ENCODE measurements at regions not wholly inside any gene's neighbourhood (a gene's known extent, or its start where the extent isn't known, plus 50 kb on each side); places are given as distances from the start of the nearest gene placed in this dataset.

- no peak overlapping the region for H2AFZ ChIP-seq (ENCODE audit: low read length)
- H3K9me3 ChIP-seq (ENCODE audit: insufficient read depth, low read depth, low read length) = no peaks in the 10 kb centered on the region
- H3K4me1 ChIP-seq (ENCODE audit: insufficient read depth, low read length, poor library complexity, severe bottlenecking) = no peaks in the 10 kb centered on the region
- no peak for TF ChIP-seq CTCF (conservative IDR thresholded peaks at IDR 0.05; ENCODE audit: low read length)
- no peak overlapping the region for H3K4me2 ChIP-seq (ENCODE audit: low read depth, low read length, poor library complexity, severe bottlenecking)
- no peaks in the 10 kb centered on the region for H3F3A ChIP-seq (ENCODE audit: low read depth)
- H3K9ac ChIP-seq (ENCODE audit: low read depth, low read length, poor library complexity, severe bottlenecking) = no peak overlapping the region
- no peaks in the 10 kb centered on the region for H4K20me1 ChIP-seq (ENCODE audit: insufficient read depth, low read length, poor library complexity, severe bottlenecking)
- no peaks in the 10 kb centered on the region for H3K9me2 ChIP-seq (replicated peaks; ENCODE audit: low read depth, low read length)
- H3K79me2 ChIP-seq (ENCODE audit: insufficient read depth, low read length) = no peaks in the 10 kb centered on the region
- H3K36me3 ChIP-seq (ENCODE audit: insufficient read depth, low read length) = no peaks in the 10 kb centered on the region
- no peak overlapping the region for H3K4me3 ChIP-seq (ENCODE audit: low read length, poor library complexity, severe bottlenecking)
- no peaks in the 10 kb centered on the region for H3K27me3 ChIP-seq (ENCODE audit: insufficient read depth, low read length, poor library complexity, severe bottlenecking)
Observed at GRCh38 chr2:57943315-57943714, 103.3 kb upstream of the VRK2 start.

GRCh38 chr2:57947398-57947797, 99.2 kb upstream of the VRK2 start:
- Histone ChIP-seq H4K20me1 (ENCODE audit: insufficient read depth, low read length, poor library complexity, severe bottlenecking) (no peaks in the 10 kb centered on the region), H3F3A (ENCODE audit: low read depth) (no peaks in the 10 kb centered on the region), H3K4me2 (ENCODE audit: low read depth, low read length, poor library complexity, severe bottlenecking) (no peak overlapping the region), H3K4me3 (ENCODE audit: low read length, poor library complexity, severe bottlenecking) (no peak overlapping the region), H3K9ac (ENCODE audit: low read depth, low read length, poor library complexity, severe bottlenecking) (no peak overlapping the region), H3K4me1 (ENCODE audit: insufficient read depth, low read length, poor library complexity, severe bottlenecking) (no peaks in the 10 kb centered on the region), H2AFZ (ENCODE audit: low read length) (no peak overlapping the region), H3K79me2 (ENCODE audit: insufficient read depth, low read length) (no peaks in the 10 kb centered on the region), H3K27me3 (ENCODE audit: insufficient read depth, low read length, poor library complexity, severe bottlenecking) (no peaks in the 10 kb centered on the region), H3K9me3 (ENCODE audit: insufficient read depth, low read depth, low read length) (no peaks in the 10 kb centered on the region), H3K36me3 (ENCODE audit: insufficient read depth, low read length) (no peaks in the 10 kb centered on the region), H3K9me2 (replicated peaks; ENCODE audit: low read depth, low read length) (no peaks in the 10 kb centered on the region)
- no peak for TF ChIP-seq EZH2phosphoT487 (IDR thresholded peaks at IDR 0.05; ENCODE audit: borderline replicate concordance)
- no peak for TF ChIP-seq CTCF (conservative IDR thresholded peaks at IDR 0.05; ENCODE audit: low read length)

- Histone ChIP-seq H3K4me1 (ENCODE audit: insufficient read depth, low read length, poor library complexity, severe bottlenecking) (no peaks in the 10 kb centered on the region), H2AFZ (ENCODE audit: low read length) (no peak overlapping the region), H3K9me3 (ENCODE audit: insufficient read depth, low read depth, low read length) (no peaks in the 10 kb centered on the region), H4K20me1 (ENCODE audit: insufficient read depth, low read length, poor library complexity, severe bottlenecking) (no peaks in the 10 kb centered on the region), H3K79me2 (ENCODE audit: insufficient read depth, low read length) (no peaks in the 10 kb centered on the region), H3K9ac (ENCODE audit: low read depth, low read length, poor library complexity, severe bottlenecking) (no peak overlapping the region), H3F3A (ENCODE audit: low read depth) (no peaks in the 10 kb centered on the region), H3K4me3 (ENCODE audit: low read length, poor library complexity, severe bottlenecking) (no peak overlapping the region), H3K4me2 (ENCODE audit: low read depth, low read length, poor library complexity, severe bottlenecking) (no peak overlapping the region), H3K36me3 (ENCODE audit: insufficient read depth, low read length) (no peaks in the 10 kb centered on the region), H3K27me3 (ENCODE audit: insufficient read depth, low read length, poor library complexity, severe bottlenecking) (no peaks in the 10 kb centered on the region), H3K9me2 (replicated peaks; ENCODE audit: low read depth, low read length) (no peaks in the 10 kb centered on the region)
- no peak for TF ChIP-seq CTCF (conservative IDR thresholded peaks at IDR 0.05; ENCODE audit: low read length)
- TF ChIP-seq EZH2phosphoT487 (IDR thresholded peaks at IDR 0.05; ENCODE audit: borderline replicate concordance) = no peak
Observed at GRCh38 chr2:57954020-57954419, 92.6 kb upstream of the VRK2 start.
